ENCODE measurements at regions not wholly inside any gene's neighbourhood (a gene's known extent, or its start where the extent isn't known, plus 50 kb on each side); places are given as distances from the start of the nearest gene placed in this dataset.

GRCh38 chr10:130350996-130351395 lies 214.8 kb downstream of the GLRX3 start:
- no peaks in the 10 kb centered on the region for H3K4me1 ChIP-seq
- no peak overlapping the region for H3K4me3 ChIP-seq
- H3K27me3 ChIP-seq = no peaks in the 10 kb centered on the region
- no peaks in the 10 kb centered on the region for H3K9me3 ChIP-seq
- 66 to 80% methylated on average over 2 to 3 of the region's 3 CpGs for WGBS, 2 donors
- H3K36me3 ChIP-seq = no peaks in the 10 kb centered on the region
- no peak for TF ChIP-seq EP300 (IDR thresholded peaks at IDR 0.05)
- no peak overlapping the region for H3K27ac ChIP-seq
- ATAC-seq (ENCODE audit: low FRiP score in 2 of 2) (no peak), DNase-seq (no peak)

- H3K27me3 ChIP-seq = no peaks in the 10 kb centered on the region
- TF ChIP-seq EP300 (IDR thresholded peaks at IDR 0.05) (no peak), CTCF (IDR thresholded peaks at IDR 0.05) (no peak), POLR2AphosphoS5 (IDR thresholded peaks at IDR 0.05) (no peak), POLR2A (IDR thresholded peaks at IDR 0.05) (no peak)
- DNase-seq (peak in 1 of 2 donors; percentile 55), ATAC-seq (ENCODE audit: low FRiP score in 2 of 2) (peak in 1 of 2 donors; percentile 39)
- no peaks in the 10 kb centered on the region for H3K9me3 ChIP-seq
- no peaks in the 10 kb centered on the region for H3K36me3 ChIP-seq
- H3K4me1 ChIP-seq = no peaks in the 10 kb centered on the region
- H3K27ac ChIP-seq = no peak overlapping the region
- H3K4me3 ChIP-seq = no peak overlapping the region
- WGBS, 2 donors = 84 to 87% methylated on average over 11 to 17 of the region's 17 CpGs
These were observed 215.5 kb downstream of the GLRX3 start for GRCh38 chr10:130351466-130352290.

- Histone ChIP-seq H3K36me3 (no peaks in the 10 kb centered on the region), H3K27ac (no peak overlapping the region), H3K4me1 (no peaks in the 10 kb centered on the region), H3K27me3 (no peaks in the 10 kb centered on the region), H3K4me3 (no peak overlapping the region), H3K9me3 (no peaks in the 10 kb centered on the region)
- 45 to 55% methylated on average over 8 to 9 of the region's 9 CpGs for WGBS, 2 donors
- DNase-seq = no peak
- TF ChIP-seq POLR2A (IDR thresholded peaks at IDR 0.05) = no peak
- no peak for TF ChIP-seq EP300 (IDR thresholded peaks at IDR 0.05)
- no peak for TF ChIP-seq POLR2AphosphoS5 (IDR thresholded peaks at IDR 0.05)
- no peak for TF ChIP-seq CTCF (IDR thresholded peaks at IDR 0.05)
- no peak for ATAC-seq (ENCODE audit: low FRiP score in 2 of 2)
These were observed 216.1 kb downstream of the GLRX3 start for GRCh38 chr10:130352291-130352645.

- H3K4me3 ChIP-seq = no peak overlapping the region
- H3K27me3 ChIP-seq = no peaks in the 10 kb centered on the region
- no peak overlapping the region for H3K27ac ChIP-seq
- DNase-seq (no peak), ATAC-seq (ENCODE audit: low FRiP score in 2 of 2) (no peak)
- 82 to 83% methylated on average over 10 of the region's 10 CpGs for WGBS, 2 donors
- H3K36me3 ChIP-seq = no peaks in the 10 kb centered on the region
- TF ChIP-seq POLR2AphosphoS5 (IDR thresholded peaks at IDR 0.05) = no peak
- TF ChIP-seq EP300 (IDR thresholded peaks at IDR 0.05) = no peak
- TF ChIP-seq CTCF (IDR thresholded peaks at IDR 0.05) = no peak
- TF ChIP-seq POLR2A (IDR thresholded peaks at IDR 0.05) = no peak
- H3K9me3 ChIP-seq = no peaks in the 10 kb centered on the region
- no peaks in the 10 kb centered on the region for H3K4me1 ChIP-seq
These were observed 217.9 kb downstream of the GLRX3 start for GRCh38 chr10:130353928-130354572.

- 88 to 94% methylated on average over 8 of the region's 8 CpGs for WGBS, 2 donors
- no peaks in the 10 kb centered on the region for H3K27me3 ChIP-seq
- no peaks in the 10 kb centered on the region for H3K9me3 ChIP-seq
- no peaks in the 10 kb centered on the region for H3K4me1 ChIP-seq
- H3K36me3 ChIP-seq = no peaks in the 10 kb centered on the region
- ATAC-seq (ENCODE audit: low FRiP score in 2 of 2) = no peak
- no peak for DNase-seq
- H3K27ac ChIP-seq = no peak overlapping the region
- no peak for TF ChIP-seq CTCF (IDR thresholded peaks at IDR 0.05)
- no peak for TF ChIP-seq POLR2AphosphoS5 (IDR thresholded peaks at IDR 0.05)
- TF ChIP-seq POLR2A (IDR thresholded peaks at IDR 0.05) = no peak
- no peak for TF ChIP-seq EP300 (IDR thresholded peaks at IDR 0.05)
- no peak overlapping the region for H3K4me3 ChIP-seq
These were observed 218.4 kb downstream of the GLRX3 start for GRCh38 chr10:130354573-130354954.
